Natural killer cell (primary cell): ENCODE measurements at regions not wholly inside any gene's neighbourhood (a gene's known extent, or its start where the extent isn't known, plus 50 kb on each side); places are given as distances from the start of the nearest gene placed in this dataset.

Experiments
- ATAC-seq, 3 donors: fragments of 150-1000 bp in 2 of 3; fragments of 200-7000 bp in 1 of 3; cut with Tn5 transposase; 1 replicate in 1 of 3; 2 replicates in 2 of 3; pipeline ENCODE4 v1.10.0; 2021; ENCODE audit warnings: mild to moderate bottlenecking in 2 of 3, moderate library complexity in 2 of 3
- DNase-seq, 2 donors: peaks; one replicate each; pipeline versions ENCODE4 v3.0.0 to v3.0.0-alpha.2; 2013 to 2021; ENCODE audit warnings: mixed read lengths in 1 of 2
- H3K27ac ChIP-seq: one replicate; pipeline ENCODE4 v1.5.1; 2013; ENCODE audit warnings: mild to moderate bottlenecking, low read length
- H3K27me3 ChIP-seq: one replicate; pipeline ENCODE4 v1.6.1; 2013; ENCODE audit warnings: low read length; ENCODE audit not compliant: control insufficient read depth, insufficient read depth
- H3K36me3 ChIP-seq: one replicate; pipeline ENCODE4 v1.6.1; 2013; ENCODE audit warnings: low read length; ENCODE audit not compliant: control insufficient read depth, insufficient read depth
- H3K4me1 ChIP-seq: one replicate; pipeline ENCODE4 v1.6.1; 2013; ENCODE audit warnings: low read length; ENCODE audit not compliant: control insufficient read depth, insufficient read depth
- H3K4me3 ChIP-seq: one replicate; pipeline ENCODE4 v1.5.1; 2013; ENCODE audit warnings: low read length
- H3K9me3 ChIP-seq: one replicate; pipeline ENCODE4 v1.6.1; 2013; ENCODE audit warnings: low read length; ENCODE audit not compliant: control insufficient read depth, insufficient read depth
- H3K27ac Mint-ChIP-seq, 2 donors: one replicate each; pipeline ENCODE4 v1.8.0; 2022; ENCODE audit warnings: mild to moderate bottlenecking in 2 of 2, mixed read lengths in 2 of 2, moderate library complexity in 1 of 2
- H3K27me3 Mint-ChIP-seq, 2 donors: one replicate each; pipeline ENCODE4 v1.8.0; 2022; ENCODE audit warnings: low read depth in 2 of 2, mixed read lengths in 2 of 2
- H3K36me3 Mint-ChIP-seq: one replicate; pipeline ENCODE4 v1.8.0; 2022; ENCODE audit warnings: mixed read lengths
- H3K4me1 Mint-ChIP-seq, 2 donors: one replicate each; pipeline ENCODE4 v1.8.0; 2022; ENCODE audit warnings: mixed read lengths in 2 of 2
- H3K4me3 Mint-ChIP-seq: one replicate; pipeline ENCODE4 v1.8.0; 2022; ENCODE audit warnings: mild to moderate bottlenecking, moderate library complexity, mixed read lengths
- H3K9me3 Mint-ChIP-seq, 2 donors: one replicate each; pipeline ENCODE4 v1.8.0; 2022; ENCODE audit warnings: mixed read lengths in 2 of 2
- CTCF ChIP-seq: fragments of 200-600 bp; IDR thresholded peaks from one replicate; pipeline ENCODE4 v1.8.0; 2022; ENCODE audit warnings: antibody characterized with exemption
- WGBS: methylation state at CpG from one replicate; pipeline ENCODE4 v1.1.7; 2013; ENCODE audit warnings: missing lambda C conversion rate; ENCODE audit not compliant: insufficient coverage; 5-methylcytosine and 5-hydroxymethylcytosine counted together
- intact Hi-C: fragments of 100-400 bp; cut with micrococcal nuclease; formaldehyde crosslinking; loops from one replicate; pipeline ENCODE4 v1.14.2; 2022

- TF ChIP-seq CTCF, result no peak
- Mint-ChIP-seq H3K4me3 (no peak overlapping the region), H3K4me1 (no peaks in the 10 kb centered on the region), H3K9me3 (peaks cover 0 to 2% of the 10 kb centered on the region in 2 donors), H3K27me3 (peaks cover 12 to 24% of the 10 kb centered on the region in 2 donors), H3K27ac (no peak overlapping the region), H3K36me3 (no peaks in the 10 kb centered on the region)
- no peaks in the 10 kb centered on the region for H3K4me1 ChIP-seq
- no peak for ATAC-seq
- no peaks in the 10 kb centered on the region for H3K36me3 ChIP-seq
- H3K27ac ChIP-seq, result no peak overlapping the region
- no CpG with 5 or more reads among the region's 5 CpGs for WGBS
- H3K4me3 ChIP-seq, result no peak overlapping the region
- H3K9me3 ChIP-seq, result no peaks in the 10 kb centered on the region
- no peak for DNase-seq
- intact Hi-C loops, result no loop called here
- H3K27me3 ChIP-seq, result no peaks in the 10 kb centered on the region
These were observed 228.6 kb downstream of the TBXT start for GRCh38 chr6:165939047-165939446.

GRCh38 chr6:165937564-165938358, 229.9 kb downstream of the TBXT start:
- TF ChIP-seq CTCF, result no peak

GRCh38 chr6:165936660-165937059, 231.0 kb downstream of the TBXT start:
- peaks cover 14 to 25% of the 10 kb centered on the region in 2 donors for H3K27me3 Mint-ChIP-seq
- Histone ChIP-seq H3K4me1 (no peaks in the 10 kb centered on the region), H3K9me3 (no peaks in the 10 kb centered on the region), H3K27me3 (no peaks in the 10 kb centered on the region), H3K36me3 (no peaks in the 10 kb centered on the region), H3K4me3 (no peak overlapping the region), H3K27ac (no peak overlapping the region)
- no peak overlapping the region for H3K4me3 Mint-ChIP-seq
- no peak overlapping the region for H3K27ac Mint-ChIP-seq
- intact Hi-C loops, result no loop called here
- no peaks in the 10 kb centered on the region for H3K4me1 Mint-ChIP-seq
- H3K9me3 Mint-ChIP-seq, result peaks cover 0 to 2% of the 10 kb centered on the region in 2 donors
- no peak for DNase-seq
- ATAC-seq, result no peak
- no peak for TF ChIP-seq CTCF
- H3K36me3 Mint-ChIP-seq, result no peaks in the 10 kb centered on the region
- 99% methylated on average over 3 of the region's 4 CpGs for WGBS

More at GRCh38 chr6:165937564-165938358, 229.9 kb downstream of the TBXT start:
- no peaks in the 10 kb centered on the region for H3K9me3 ChIP-seq
- no peak overlapping the region for H3K4me3 ChIP-seq
- Mint-ChIP-seq H3K4me1 (no peaks in the 10 kb centered on the region), H3K27me3 (peaks cover 12 to 25% of the 10 kb centered on the region in 2 donors), H3K4me3 (no peak overlapping the region), H3K9me3 (peaks cover 0 to 2% of the 10 kb centered on the region in 2 donors), H3K27ac (no peak overlapping the region), H3K36me3 (no peaks in the 10 kb centered on the region)
- no peaks in the 10 kb centered on the region for H3K36me3 ChIP-seq
- ATAC-seq (no peak), DNase-seq (no peak)
- intact Hi-C loops, result no loop called here
- no peaks in the 10 kb centered on the region for H3K4me1 ChIP-seq
- no peaks in the 10 kb centered on the region for H3K27me3 ChIP-seq
- WGBS, result 62% methylated on average over 2 of the region's 3 CpGs
- no peak overlapping the region for H3K27ac ChIP-seq

- Mint-ChIP-seq H3K27me3 (peaks cover 14 to 25% of the 10 kb centered on the region in 2 donors), H3K36me3 (no peaks in the 10 kb centered on the region), H3K4me1 (no peaks in the 10 kb centered on the region), H3K4me3 (no peak overlapping the region), H3K27ac (no peak overlapping the region), H3K9me3 (peaks cover 0 to 2% of the 10 kb centered on the region in 2 donors)
- Histone ChIP-seq H3K27ac (no peak overlapping the region), H3K4me3 (no peak overlapping the region), H3K27me3 (no peaks in the 10 kb centered on the region), H3K4me1 (no peaks in the 10 kb centered on the region), H3K9me3 (no peaks in the 10 kb centered on the region), H3K36me3 (no peaks in the 10 kb centered on the region)
- ATAC-seq, result no peak
- DNase-seq, result no peak
- 88% methylated on average over 3 of the region's 3 CpGs for WGBS
- intact Hi-C loops, result no loop called here
- no peak for TF ChIP-seq CTCF
These were observed 231.6 kb downstream of the TBXT start for GRCh38 chr6:165936096-165936495.
